Ishikawa (cell line): ENCODE measurements at regions not wholly inside any gene's neighbourhood (a gene's known extent, or its start where the extent isn't known, plus 50 kb on each side); places are given as distances from the start of the nearest gene placed in this dataset.

Source experiments
- CEBPB ChIP-seq: IDR thresholded peaks from 2 replicates; pipeline ENCODE4 v1.6.1; 2012
- CREB1 ChIP-seq: IDR thresholded peaks from 2 replicates; pipeline ENCODE4 v1.6.1; 2012; ENCODE audit warnings: low read depth
- EGR1 ChIP-seq: IDR thresholded peaks from 2 replicates; pipeline ENCODE4 v1.6.1; 2012
- EP300 ChIP-seq: IDR thresholded peaks from 2 replicates; pipeline ENCODE4 v1.6.1; 2012; ENCODE audit warnings: borderline replicate concordance
- FOXM1 ChIP-seq: IDR thresholded peaks from 2 replicates; pipeline ENCODE4 v1.6.1; 2012; ENCODE audit warnings: low read depth, borderline replicate concordance
- NFIC ChIP-seq: IDR thresholded peaks from 2 replicates; pipeline ENCODE4 v1.6.1; 2012
- RAD21 ChIP-seq: IDR thresholded peaks from 2 replicates; pipeline ENCODE4 v1.6.1; 2012; ENCODE audit warnings: low read depth
- TAF1 ChIP-seq: IDR thresholded peaks from 2 replicates; pipeline ENCODE4 v1.6.1; 2012; ENCODE audit warnings: low read depth, mild to moderate bottlenecking
- TCF12 ChIP-seq: IDR thresholded peaks from 2 replicates; pipeline ENCODE4 v1.6.1; 2012; ENCODE audit warnings: low read depth
- TEAD4 ChIP-seq: IDR thresholded peaks from 2 replicates; pipeline ENCODE4 v1.6.1; 2012
- YY1 ChIP-seq: IDR thresholded peaks from 2 replicates; pipeline ENCODE4 v1.6.1; 2012; ENCODE audit warnings: low read depth
- ZBTB7A ChIP-seq: IDR thresholded peaks from 2 replicates; pipeline ENCODE4 v1.6.1; 2012; ENCODE audit warnings: low read depth
- TF ChIP-seq, protein P1 (sequence below): IDR thresholded peaks from 2 replicates; pipeline ENCODE4 v1.6.1; 2012; ENCODE audit warnings: low read depth, mild to moderate bottlenecking
- TF ChIP-seq, protein P2 (sequence below): IDR thresholded peaks from 2 replicates; pipeline ENCODE4 v1.6.1; 2012
- TF ChIP-seq, protein P3 (sequence below): IDR thresholded peaks from 2 replicates; pipeline ENCODE4 v1.6.1; 2012

DNA sequence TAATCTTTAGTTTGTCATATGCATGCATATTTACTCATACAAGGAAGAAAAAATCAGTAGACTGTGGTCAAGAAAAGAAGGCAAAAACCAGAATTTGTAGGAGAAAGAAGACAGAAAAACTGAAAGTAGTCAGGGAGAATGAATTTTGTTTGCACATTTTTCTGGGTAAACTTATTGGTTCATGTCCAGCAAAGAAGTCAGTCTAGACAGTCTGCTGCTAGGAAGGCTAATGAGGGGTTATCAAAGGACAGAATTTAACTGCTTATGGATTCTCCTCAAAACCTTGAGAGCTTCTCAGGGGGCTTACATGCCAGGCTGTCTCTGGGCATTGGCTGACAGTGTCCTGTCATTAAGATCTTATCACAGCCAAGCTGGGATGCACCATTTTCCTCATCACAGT, 293.9 kb downstream of the RPAP3 start:
- TF ChIP-seq TCF12: no peak
- TF ChIP-seq YY1: no peak
- TF ChIP-seq, protein P1, sequence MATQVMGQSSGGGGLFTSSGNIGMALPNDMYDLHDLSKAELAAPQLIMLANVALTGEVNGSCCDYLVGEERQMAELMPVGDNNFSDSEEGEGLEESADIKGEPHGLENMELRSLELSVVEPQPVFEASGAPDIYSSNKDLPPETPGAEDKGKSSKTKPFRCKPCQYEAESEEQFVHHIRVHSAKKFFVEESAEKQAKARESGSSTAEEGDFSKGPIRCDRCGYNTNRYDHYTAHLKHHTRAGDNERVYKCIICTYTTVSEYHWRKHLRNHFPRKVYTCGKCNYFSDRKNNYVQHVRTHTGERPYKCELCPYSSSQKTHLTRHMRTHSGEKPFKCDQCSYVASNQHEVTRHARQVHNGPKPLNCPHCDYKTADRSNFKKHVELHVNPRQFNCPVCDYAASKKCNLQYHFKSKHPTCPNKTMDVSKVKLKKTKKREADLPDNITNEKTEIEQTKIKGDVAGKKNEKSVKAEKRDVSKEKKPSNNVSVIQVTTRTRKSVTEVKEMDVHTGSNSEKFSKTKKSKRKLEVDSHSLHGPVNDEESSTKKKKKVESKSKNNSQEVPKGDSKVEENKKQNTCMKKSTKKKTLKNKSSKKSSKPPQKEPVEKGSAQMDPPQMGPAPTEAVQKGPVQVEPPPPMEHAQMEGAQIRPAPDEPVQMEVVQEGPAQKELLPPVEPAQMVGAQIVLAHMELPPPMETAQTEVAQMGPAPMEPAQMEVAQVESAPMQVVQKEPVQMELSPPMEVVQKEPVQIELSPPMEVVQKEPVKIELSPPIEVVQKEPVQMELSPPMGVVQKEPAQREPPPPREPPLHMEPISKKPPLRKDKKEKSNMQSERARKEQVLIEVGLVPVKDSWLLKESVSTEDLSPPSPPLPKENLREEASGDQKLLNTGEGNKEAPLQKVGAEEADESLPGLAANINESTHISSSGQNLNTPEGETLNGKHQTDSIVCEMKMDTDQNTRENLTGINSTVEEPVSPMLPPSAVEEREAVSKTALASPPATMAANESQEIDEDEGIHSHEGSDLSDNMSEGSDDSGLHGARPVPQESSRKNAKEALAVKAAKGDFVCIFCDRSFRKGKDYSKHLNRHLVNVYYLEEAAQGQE: no peak
- TF ChIP-seq, protein P2, sequence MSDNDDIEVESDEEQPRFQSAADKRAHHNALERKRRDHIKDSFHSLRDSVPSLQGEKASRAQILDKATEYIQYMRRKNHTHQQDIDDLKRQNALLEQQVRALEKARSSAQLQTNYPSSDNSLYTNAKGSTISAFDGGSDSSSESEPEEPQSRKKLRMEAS: no peak
- TF ChIP-seq CEBPB: no peak
- no peak for TF ChIP-seq CREB1
- no peak for TF ChIP-seq RAD21
- no peak for TF ChIP-seq FOXM1
- TF ChIP-seq, protein P3, sequence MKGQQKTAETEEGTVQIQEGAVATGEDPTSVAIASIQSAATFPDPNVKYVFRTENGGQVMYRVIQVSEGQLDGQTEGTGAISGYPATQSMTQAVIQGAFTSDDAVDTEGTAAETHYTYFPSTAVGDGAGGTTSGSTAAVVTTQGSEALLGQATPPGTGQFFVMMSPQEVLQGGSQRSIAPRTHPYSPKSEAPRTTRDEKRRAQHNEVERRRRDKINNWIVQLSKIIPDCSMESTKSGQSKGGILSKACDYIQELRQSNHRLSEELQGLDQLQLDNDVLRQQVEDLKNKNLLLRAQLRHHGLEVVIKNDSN: no peak
- no peak for TF ChIP-seq TAF1
- no peak for TF ChIP-seq TEAD4
- TF ChIP-seq ZBTB7A: no peak
- TF ChIP-seq EGR1: no peak
- TF ChIP-seq EP300: no peak
- no peak for TF ChIP-seq NFIC

DNA sequence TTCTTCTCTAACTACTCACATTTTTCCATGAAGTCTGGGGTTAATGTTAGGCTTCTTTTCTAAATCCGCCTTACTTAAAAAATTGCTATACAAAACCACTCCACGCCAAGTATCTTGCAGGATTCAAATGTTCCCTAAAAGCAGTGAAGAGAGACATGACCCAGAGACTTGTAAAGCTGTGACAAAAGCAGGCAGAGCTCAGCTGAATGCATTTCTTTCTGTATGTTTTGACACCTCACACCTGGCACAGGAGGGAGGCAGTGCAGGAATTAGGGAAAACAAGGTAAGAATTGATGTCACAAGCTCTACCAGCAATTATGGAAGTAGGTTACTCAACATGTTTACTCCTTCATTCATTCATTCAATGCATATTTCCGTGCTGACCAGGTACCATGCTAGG, 295.0 kb downstream of the RPAP3 start:
- TF ChIP-seq NFIC (no peak), EGR1 (no peak), TCF12 (no peak), TAF1 (no peak), TEAD4 (no peak), RAD21 (no peak), EP300 (no peak), YY1 (no peak), CEBPB (no peak), FOXM1 (no peak), ZBTB7A (no peak), CREB1 (no peak)
- TF ChIP-seq, protein P3: no peak
- TF ChIP-seq, protein P2: no peak

DNA sequence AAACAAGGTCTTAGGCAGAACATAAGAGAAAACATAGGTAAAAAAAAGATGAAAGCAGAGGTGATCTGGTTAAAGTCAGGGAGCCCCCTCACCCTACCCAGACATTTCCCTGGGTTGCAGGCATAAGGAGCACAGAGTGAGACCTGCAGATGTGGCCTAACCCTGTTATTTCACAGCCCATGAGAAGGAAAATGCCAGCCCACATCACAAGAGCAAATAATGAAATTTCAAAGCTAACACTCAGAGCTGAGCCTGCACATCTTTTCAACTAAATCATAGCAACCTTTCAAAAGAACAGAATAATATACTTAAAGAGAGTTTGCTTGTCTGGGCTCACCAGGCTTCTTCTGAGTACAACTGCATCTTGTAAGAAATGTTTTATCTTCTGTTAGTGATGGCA, 295.4 kb downstream of the RPAP3 start:
- no peak for TF ChIP-seq EGR1
- TF ChIP-seq CREB1: no peak
- TF ChIP-seq TEAD4: no peak
- TF ChIP-seq EP300: no peak
- TF ChIP-seq TCF12: no peak
- TF ChIP-seq, protein P3: no peak

DNA sequence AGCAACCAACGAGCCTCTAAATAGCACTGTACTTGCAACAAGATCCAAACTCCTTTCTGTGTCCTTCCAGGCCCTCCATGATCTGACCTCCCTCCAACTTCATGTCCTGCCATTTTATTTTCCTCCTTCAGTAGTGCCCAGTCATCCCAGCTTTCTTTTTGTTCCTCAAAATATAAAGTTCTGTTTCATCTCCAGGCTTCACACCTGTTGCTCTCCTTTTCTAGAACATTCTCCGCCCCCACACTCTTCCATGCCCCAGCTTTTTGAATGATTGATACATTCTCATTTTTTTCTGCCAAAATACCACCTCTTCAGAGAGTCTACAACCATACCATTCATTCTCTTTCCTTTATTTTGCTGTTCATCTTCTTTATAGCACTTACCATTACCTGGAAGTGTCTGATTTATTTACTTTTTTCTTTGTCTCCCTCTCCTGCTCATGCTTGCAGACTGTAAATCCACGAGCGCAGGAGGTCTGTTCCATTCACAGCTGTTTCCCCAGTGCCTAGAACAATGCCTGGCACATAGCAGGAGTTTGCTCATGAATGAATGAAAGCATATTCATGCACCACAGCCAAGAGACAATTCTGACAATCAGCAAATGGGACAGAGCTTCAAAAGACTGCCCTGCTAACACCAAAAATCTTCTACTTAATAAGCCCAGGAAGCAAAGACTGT, 296.4 kb downstream of the RPAP3 start:
- TF ChIP-seq, protein P1: no peak
- TF ChIP-seq TAF1: no peak
- TF ChIP-seq CEBPB: no peak

DNA sequence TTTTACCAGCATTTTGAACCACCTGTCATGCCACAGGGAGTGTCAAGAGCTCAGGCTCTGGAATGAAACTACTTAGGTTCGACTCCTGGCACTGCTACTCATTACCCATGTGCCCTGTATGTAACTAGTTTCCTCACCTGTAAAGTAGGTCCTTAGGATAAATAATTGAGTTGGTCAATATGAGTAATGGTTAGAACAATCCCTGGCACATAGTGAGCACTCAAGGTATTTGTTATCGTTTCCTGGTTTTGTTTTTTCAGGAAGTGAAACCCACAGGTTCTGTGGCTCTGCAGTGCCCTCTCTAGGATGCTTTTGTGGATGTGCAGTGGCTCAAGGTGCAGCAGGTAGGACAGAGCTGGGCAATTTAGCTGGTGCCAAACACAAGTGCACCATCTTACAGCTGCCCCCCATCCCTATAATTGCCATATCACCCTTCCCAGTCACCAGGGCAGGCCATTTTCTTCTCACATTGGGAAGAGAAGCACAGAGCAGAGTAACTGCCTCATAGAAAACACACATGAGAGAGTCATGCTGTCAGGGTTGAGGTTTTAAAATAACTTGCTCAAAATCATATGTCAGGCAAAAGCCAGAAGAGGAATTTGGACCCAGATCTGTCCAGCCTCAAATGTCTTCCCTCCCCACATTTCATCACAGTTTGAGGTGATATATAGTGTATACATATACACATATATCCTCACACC, 297.5 kb downstream of the RPAP3 start:
- TF ChIP-seq RAD21: peak; percentile 78
- TF ChIP-seq TCF12: no peak

DNA sequence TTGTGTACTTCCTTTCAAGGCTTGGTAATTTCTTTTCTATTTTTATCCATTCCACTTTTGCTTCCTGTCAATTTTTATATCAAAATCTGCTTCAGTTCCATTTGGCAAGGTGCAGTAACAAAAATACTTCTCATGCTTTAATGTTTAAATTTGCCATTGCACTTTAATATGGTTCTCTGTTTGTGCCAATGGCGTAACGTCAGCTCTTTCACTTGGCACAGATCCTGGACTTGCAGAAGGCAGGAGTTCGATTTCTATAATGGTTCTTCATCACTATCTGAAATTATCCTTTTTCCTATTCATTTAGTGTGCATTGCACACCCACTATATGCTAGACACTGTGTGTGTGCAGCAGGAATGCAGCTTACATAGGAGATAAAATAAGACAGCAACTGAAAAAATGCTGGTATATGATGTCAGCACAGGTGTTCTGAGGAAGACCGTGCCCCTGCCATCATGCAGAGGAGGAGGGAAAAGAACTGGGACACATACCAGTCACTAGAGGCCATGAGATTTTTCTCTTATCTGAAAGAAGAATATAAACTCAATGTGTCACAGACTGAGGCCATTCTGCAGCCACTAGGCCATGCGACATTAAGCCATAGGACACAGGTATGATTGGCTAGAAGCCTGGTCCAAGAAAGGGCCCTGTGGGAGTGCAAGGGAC, 298.2 kb downstream of the RPAP3 start:
- TF ChIP-seq CREB1 (no peak), FOXM1 (no peak), EP300 (no peak), CEBPB (no peak), YY1 (no peak), ZBTB7A (no peak), TEAD4 (no peak), TCF12 (no peak), EGR1 (no peak)
- TF ChIP-seq, protein P3: no peak
- TF ChIP-seq, protein P2: no peak
- TF ChIP-seq, protein P1: no peak
